GM21717 (cell line): ENCODE measurements at regions not wholly inside any gene's neighbourhood (a gene's known extent, or its start where the extent isn't known, plus 50 kb on each side); places are given as distances from the start of the nearest gene placed in this dataset.

Experiments
- ATAC-seq: cut with Tn5 transposase; IDR thresholded peaks from one replicate; pipeline ENCODE4 v1.9.1; 2021; ENCODE audit warnings: mild to moderate bottlenecking, moderate library complexity; ENCODE audit not compliant: unreplicated experiment

DNA sequence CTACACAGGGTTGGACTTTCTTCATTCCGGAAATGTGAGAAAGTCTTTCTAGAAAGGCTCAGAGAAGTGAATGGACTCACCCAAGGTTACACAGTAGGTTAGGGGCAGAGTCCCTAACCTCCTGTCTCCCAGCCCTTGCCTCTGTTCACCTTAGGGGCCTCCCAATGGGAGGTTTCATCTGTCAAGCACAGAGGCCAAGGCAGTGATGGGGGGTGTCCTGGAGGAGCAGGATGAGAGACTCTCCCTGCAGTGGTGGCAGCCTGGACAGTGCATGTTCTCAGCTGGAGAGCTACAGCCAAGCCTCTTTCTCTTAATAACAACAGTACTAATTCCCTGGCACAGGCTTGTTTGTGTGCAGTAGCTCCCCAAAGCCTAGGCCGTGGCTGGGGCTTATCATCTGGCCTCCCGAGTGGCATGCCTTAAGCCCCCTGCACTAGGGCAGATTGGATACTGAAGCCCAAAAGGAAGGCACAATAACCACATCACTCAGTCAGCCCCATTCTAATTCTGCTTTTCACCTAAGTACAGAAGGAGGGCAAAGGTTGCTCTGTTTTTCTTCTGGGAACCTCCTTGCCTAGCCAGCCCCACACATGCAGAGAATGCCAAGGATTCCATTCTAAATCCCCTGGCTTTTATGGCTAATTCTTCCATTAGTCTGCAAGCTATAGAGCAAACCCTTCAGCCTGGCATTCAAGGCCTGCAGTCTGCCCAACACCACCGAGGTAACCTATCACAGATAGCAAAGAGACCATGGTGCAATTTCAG lies 50.2 kb upstream of the XPA start:
- ATAC-seq: no peak

DNA sequence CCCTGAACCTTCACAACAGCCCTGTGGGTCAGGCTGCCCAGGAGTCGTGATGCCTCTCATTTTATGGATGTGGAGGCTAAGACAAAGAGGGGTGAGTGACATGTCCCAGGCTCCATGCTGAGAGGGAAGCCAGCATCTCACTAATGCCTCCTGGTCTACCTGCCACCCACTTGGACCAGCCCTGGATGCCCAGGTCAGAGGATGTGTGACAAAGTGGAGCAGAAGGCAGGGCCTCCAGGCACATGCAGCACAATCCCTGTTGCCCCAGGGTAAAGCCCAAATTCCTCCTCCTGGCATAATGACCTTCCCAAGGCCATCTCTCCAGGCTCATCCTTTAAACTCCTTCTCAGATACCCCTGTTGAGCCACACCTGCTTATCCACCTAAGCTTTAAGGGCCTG lies 51.4 kb upstream of the XPA start:
- ATAC-seq: no peak

DNA sequence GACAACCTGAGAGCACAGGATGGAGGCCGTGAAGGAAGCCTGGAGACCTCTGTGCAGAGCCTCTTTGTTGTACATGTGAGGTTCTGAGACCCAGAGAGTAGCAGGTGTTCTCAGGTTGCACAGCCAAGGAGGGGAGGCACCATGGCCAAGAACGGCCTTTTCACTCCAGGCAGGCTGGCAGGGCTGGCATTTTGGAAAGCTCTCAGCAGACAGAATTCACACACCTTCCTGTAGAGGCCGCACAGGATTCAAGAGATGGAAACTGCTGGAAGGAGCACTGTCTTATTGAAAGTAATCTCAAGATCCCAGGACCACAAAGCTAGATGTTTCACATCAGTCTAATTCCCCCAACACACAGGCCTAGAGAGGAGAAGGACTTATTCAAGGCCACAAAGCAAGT lies 52.8 kb upstream of the XPA start:
- no peak for ATAC-seq

DNA sequence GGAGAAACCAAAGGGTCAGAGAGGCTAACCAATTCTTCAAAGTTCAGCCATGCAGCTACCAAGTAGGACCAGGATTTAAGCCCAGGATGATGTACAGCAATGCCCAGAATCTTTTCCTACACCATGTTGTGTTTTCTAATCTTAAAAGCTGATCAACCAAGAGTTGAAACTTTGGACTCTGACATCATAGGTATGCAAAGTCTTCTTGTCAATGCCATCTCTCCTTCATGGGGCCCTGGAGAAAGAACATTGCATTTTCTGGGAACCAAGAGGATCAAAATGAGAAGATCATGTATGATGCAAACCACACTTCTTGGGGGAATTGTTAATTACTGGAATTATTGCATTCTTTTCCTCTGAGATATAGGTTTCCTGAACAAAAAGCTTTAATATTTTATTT lies 54.4 kb upstream of the XPA start:
- no peak for ATAC-seq

DNA sequence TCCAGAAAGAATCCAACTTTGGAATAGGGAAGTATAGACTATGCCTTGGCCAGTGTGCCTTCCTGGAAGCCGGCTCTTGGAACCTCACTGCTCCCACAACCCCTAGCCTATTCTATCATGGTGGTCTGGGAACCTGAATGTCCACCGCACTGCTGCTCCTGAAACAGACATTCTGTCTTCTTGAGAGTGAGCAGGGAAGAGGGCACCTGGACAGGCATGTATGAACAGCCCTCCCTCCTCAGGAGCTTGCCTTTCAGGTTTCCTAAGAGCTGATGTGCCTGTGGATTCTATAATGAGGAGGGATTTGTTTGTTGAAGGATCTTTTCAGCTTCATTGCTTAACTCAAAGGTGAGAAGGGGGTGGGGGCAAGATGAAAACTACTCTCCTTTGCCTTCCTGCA lies 55.1 kb upstream of the XPA start:
- no peak for ATAC-seq

DNA sequence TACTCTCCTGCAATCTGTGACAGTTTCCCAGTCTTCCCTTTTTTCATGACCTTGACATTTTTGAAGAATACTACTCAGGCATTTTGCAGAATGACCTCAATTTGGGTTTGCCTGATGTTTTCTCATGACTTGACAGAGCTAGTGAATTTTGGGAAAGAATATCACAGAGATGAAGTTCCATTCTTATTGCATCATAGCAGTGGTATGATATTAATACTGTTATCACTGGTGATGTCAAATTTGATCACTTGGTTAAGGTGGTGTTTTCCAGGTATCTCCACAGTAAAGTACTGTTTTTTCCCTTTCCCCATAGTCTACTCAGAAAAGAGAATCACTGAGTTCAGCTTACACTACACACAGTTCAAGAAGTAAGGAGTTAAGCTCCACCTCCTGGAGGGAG lies 56.2 kb upstream of the XPA start:
- no peak for ATAC-seq

DNA sequence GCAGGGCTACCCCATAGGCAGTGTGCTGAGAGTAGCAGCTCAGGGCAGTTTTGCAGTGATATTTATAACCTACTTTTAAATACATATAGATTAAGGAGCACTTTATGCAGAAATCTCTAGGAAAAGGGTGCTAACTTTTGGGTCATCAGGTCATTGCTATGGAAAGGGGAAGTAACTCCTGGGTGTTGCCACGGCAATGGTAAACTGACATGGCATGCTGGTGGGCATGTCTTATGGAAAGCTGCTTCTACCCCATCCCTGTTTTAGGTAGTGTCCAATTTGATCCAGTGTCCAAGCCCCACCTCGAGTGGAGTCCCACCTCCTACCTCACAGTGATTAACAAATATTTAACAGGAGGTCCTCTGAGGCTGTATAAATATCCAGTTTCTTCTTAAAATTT lies 56.8 kb upstream of the XPA start:
- ATAC-seq: no peak

DNA sequence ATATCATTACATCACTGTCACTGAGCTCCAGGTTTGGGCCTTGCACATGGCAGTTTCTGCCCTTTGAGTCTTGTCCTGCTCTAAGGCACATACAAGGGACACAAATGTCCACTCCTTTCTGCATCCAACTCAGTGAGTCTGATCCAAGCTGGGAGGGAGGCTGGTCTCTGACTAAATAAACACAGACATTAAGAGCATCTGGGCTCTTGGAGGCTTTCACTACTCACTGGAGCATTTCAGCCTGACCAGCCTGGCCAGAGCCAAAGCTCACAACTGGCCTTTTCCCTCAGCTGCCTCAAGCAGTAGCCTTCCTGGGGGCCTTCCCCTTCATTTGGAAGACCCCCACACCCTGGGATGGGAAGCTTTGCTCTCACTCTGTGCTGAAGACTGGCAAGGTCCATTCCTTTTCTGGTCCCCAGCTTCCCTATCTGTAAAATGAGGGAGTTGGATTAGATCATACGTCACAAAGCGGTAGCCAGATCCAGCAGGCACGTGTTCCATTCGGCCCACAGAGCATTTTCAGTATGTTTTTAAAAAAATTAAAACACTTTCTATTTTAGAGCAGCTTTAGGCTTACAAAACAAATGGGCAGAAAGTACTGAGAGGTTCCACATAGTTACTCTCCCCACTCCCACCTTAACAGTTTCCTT lies 58.6 kb upstream of the XPA start:
- no peak for ATAC-seq

DNA sequence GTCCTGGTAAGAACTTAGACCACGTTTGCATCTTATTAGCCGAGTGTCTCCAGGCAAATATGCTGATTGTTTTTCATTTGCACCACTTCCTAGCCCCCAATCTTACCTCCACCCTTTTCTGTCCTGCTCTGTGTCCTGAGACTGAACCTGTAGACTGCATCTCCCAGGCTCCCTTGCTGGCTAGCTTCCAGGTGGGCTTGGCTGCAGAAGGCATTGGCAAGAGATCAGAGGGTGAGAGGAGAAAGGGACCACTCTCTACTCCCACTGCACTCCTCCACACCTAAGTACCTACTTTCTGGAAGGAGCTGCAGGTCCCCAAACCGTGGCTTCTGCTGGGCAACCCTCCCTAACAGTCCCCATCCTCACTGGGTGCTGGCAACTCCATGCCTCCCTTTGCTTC lies 59.9 kb upstream of the XPA start:
- ATAC-seq: no peak

DNA sequence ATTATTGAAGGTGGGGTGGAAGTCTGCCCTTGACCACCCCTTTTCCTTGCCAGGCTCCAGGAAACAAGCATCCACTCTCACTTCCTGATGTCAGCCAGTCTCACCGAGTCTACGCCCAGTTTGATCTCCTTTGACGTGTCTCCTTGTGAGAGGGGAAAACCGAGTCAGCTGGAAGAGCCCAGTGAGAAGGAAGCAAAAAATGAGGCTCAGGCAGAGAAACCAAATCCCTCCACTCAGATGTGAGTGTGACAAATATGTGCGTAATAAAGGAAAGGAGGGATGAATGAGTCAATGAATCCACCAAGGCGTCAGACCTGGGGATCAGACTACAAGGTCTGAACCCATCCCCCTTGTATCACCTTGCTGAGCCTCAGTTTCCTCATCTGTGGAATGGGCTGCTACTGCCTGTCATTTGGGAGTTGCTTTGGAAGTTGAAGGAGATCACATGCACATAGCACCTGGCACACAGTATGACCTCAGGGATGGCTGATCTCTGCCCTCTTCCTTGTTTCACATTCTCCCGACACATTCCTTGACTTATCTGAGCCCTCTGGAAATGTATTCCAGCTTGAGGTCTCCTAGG lies 61.3 kb upstream of the XPA start:
- no peak for ATAC-seq

DNA sequence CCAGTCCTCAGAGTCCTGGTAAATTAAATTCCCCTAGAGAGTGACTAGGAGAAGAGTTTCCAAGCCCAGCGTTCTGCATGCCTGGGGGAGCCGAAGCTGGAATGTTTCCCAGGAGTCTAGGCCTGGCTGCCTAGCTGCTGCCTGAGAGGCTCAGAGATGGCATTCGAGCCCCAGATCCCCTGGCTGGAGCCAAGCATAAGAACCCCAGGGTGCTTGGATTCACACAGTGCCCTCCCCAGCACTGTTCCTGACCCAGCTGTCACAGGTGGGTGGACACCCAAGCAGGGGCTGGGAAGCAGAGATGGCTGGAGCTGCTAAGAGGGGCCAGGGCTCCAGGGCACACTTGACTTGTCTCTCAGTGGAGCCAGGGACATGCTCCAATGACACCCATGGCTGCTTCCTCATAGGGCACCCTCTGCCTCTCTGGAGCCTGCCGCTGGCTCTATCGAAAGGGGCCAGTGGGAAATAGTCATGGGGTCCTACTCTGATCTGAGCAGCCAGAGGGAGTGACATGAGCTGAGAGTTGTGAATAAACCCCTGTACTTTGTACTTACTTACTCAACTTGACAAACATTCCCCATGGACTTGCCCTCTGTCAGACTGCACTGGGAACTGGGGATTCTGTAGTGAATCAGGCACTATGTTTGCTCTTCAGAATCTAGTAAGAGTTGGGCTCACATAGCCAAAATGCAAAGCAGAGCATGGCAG lies 62.6 kb upstream of the XPA start:
- no peak for ATAC-seq

DNA sequence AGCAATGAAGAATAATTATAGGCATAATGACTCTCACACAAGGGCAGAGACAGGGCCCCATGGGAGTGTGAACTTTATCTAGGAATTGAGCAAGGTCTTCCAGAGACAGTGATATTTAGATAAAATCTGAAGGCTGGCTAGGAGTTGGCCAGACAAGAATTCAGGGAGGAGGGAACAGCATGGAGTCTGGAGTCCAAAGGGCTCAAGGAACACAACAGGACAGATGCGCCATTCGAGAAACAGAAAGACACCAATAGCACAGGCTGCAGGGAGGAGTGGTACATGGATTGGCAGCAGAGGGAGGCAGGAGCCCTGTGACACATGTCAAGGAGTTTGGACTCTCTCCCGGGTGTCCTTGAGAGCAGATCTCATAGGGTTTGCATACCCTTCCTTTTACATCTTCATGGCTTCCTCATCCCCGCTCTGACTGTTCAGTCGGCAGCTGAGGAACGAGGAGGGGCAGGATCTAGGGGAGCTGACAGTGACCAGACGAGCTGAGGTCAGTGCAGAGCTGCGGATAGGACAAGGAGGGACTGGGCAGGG lies 64.0 kb upstream of the XPA start:
- no peak for ATAC-seq

DNA sequence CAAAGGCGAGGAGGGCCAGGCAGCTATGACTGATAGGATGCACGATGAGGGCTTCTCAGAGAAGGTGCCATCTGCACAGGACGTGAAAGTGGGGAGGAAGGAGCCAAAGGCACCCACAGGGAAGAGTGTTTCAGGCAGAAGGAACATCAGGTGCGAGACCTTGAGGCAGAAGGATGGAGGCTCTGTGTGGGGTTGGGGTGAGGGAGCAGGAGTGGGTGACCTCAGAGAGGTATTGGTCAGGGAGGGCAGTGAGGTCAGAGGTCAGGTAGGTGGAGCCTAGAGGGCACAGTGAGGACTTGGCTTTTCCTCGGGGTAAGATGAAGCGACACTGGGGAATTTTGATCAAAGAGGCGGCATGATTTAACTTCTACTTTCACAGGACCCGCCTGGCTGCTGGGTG lies 64.7 kb upstream of the XPA start:
- ATAC-seq: no peak

DNA sequence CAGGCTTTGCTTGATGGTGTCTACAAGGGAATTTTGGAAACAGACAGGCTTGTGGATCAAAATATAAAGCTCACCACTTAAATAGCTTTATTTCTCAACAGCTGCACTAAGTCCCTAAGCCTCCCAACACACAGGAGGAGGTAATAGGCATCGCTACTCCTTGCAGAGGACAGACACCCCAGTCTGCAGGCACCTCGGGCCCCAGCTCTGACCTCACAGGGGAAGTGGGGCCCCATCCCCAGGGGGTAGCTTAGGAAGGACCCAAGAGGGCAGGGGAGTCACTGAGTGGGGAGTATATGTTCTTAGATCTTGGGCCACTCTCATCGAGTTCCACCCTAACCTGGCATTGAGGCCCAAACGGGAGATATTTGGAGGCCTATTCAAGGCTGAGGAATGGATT lies 66.7 kb upstream of the XPA start:
- no peak for ATAC-seq

DNA sequence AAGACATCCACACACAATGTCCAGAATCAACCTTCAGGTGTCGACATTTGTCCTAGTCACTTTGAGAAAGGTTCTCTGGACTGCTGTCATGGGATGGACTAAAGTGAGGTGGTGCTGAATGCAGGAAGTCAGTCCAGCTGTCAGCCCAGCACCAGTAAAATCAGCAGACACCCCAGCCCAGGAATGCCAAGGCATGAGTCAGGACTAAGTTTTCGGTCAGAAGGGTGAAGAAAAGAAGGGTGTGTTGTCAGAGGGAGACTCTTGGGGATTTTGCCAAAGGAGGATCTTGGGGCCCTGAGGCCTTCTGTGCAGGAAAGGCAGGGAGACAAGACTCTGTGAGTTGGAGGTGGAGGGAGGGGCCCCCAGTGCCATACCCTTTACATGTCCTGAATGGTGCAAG lies 69.0 kb upstream of the XPA start:
- ATAC-seq: no peak

DNA sequence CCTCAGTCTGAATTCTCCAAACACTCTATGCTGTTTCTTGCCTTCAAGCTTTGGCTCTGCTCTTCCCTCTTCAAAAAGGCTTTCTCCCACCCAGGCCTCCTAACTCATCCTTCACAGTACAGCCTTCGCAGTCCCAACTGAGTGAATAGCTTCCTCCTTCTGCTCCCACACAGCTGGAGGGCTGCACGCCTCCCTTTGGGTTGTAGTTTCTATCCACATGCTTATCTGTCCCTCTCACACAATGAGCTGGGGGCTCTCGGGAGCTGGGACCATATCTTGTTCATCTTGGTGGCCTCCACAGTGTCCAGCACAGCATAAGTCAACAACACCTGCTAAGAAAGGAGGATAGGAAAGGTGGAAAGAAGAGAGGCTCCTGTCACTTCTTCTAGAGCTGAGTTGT lies 69.5 kb upstream of the XPA start:
- ATAC-seq: no peak

DNA sequence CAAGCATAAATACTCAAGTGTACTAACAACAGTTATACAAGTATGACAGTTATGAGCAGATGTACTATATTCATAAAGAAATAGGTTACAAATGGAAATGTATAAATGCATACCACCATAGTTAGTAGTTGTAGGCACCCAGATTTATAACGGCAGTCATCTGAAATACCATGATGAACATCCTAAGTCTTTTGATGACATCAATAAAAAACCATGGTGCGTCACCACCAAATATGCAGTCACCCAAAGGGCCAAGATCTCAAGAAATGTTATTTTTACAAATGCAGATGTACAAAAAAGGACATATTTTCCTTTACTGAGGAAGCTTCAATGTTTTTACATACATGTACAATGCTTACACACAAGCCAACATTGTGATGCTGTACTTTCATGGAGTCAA lies 70.8 kb upstream of the XPA start:
- no peak for ATAC-seq

DNA sequence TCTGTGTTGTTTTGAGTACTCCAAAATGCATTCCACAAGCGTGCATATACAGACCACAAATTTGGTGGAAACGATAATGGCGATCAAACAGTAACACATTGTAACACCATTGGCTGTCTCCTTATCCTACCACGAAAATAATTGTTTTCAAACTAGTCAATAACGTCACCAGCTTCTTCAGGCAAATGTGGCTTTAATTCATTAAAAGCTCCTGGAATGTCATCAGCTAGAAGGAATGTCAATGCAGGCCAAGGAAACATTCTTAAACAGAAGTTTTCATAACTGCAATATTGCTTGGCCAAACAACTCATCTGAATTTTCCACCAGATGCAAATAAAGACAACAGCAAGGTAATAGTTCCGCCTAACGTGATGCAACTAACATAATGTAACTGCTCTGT lies 71.6 kb upstream of the XPA start:
- ATAC-seq: no peak

DNA sequence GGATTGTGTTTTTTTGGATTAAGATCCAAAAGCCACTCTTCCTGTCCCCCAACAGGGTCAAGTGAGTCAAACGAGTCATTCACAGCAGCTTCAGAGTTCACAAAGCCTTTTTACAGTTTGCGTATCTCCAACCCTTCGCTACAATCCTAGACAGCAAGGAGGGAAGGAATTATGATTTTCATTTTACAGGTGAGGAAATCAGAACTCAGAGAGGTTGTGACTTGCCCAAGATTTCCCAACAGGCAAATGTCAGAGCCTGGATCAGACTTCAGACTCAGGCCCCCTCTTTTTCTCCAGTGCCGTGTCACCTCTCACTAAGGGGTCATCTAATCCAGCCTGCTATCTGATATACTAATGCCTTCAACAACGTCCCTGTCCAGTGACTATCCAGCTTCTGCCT lies 72.1 kb upstream of the XPA start:
- no peak for ATAC-seq

DNA sequence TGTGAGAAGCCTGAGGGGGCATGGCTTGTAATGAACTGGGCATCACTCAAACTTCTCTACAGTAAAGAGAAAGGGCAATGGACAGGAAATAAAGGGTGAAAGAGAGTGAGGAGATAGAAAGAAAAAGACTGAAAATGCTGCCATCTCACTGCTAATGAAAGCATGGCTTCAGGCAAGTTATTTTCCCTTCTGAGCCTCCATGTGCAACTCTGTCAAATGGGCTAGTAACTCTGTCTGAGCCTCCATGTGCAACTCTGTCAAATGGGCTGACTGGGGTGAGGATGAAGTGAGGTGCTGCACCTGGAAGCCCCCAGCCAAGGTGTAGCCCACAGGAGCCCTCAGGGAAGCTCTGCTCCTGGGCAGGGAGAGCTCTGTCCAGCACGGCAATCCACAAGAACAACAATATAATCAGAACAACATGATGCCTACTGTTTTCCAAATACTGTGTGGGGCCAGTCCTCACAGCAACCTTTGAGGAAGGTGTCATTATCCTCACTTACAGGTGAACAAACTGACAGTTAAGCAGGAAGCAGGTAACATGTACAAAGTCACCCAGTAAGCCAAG lies 73.8 kb upstream of the XPA start:
- ATAC-seq: no peak

DNA sequence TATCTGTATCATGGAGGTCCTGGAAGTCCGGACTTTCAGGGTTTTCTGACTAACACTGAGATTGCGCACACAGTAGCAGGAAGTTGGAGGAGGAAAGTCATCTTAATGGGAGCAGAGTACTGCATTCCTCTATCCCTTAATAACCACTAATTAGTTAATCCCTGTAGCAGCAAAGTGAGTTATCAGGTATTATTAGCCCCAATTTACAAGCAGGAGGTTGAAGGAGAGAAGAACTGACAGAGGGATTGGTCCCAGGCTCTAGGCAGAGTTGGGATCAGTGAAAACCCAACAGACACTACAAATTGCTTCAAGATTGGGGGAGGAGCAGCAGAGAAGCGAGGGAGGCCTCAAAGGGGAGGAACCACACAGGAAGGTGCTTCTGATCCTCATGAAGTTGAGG lies 74.5 kb upstream of the XPA start:
- no peak for ATAC-seq
